K562 (cell line): ENCODE measurements at regions not wholly inside any gene's neighbourhood (a gene's known extent, or its start where the extent isn't known, plus 50 kb on each side); places are given as distances from the start of the nearest gene placed in this dataset.

Experiments used
- ATAC-seq: fragments of 200-7000 bp; cut with Tn5 transposase; 3 replicates; pipeline ENCODE4 v1.9.1; 2020; ENCODE audit warnings: moderate library complexity
- BruUV-seq: library from RNA; stranded (reverse); fragments of 400-500 nt; replicated peaks from 2 replicates; lab custom pipeline; 2021; lab: Mats Ljungman, UMichigan
- CTCF ChIA-PET: fragments of 300-600 bp; formaldehyde crosslinking; extraction: SDS; loops from one replicate; lab custom pipeline; 2021; ENCODE audit warnings: low intra/inter-chr PET ratio; lab: Yijun Ruan, JAX
- POLR2A ChIA-PET: fragments of 300-600, 350-650 bp; sonication (Branson Sonifier 250); formaldehyde crosslinking; extraction: SDS; loops from one replicate; lab custom pipeline; 2021; ENCODE audit warnings: antibody characterized with exemption, inconsistent platforms; lab: Yijun Ruan, JAX
- DNase-seq, 4 experiments: peaks; one replicate each; pipeline versions ENCODE4 v3.0.0 to v3.0.0-alpha.2; 2011 to 2018; ENCODE audit warnings: low spot score in 3 of 4, mixed read lengths in 3 of 4; ENCODE audit errors: extremely low read depth in 1 of 4
- FAIRE-seq: peaks from 2 replicates; lab custom pipeline; 2011; peaks lifted over from hg19 to GRCh38; lab: Jason Lieb, UNC
- H2AFZ ChIP-seq: 2 replicates; pipeline ENCODE4 v1.6.0; 2011; ENCODE audit warnings: low read depth, low read length, control low read depth, inconsistent platforms
- H3K27ac ChIP-seq: fragments of 200-600 bp; 3 replicates; pipeline ENCODE4 v1.8.0; 2011; ENCODE audit warnings: low read depth, mild to moderate bottlenecking, control low read depth, inconsistent platforms, low read length, moderate library complexity, mixed read lengths; ENCODE audit errors: extremely low read depth
- H3K27me3 ChIP-seq, 2 experiments: fragments of 300-600 bp in 1 of 2; 2 replicates in 1 of 2; 3 replicates in 1 of 2; pipeline versions ENCODE4 v1.6.0 to v1.8.0; 2011; ENCODE audit warnings: inconsistent platforms in 2 of 2, low read length in 2 of 2, mild to moderate bottlenecking in 1 of 2, mixed read lengths in 1 of 2, moderate library complexity in 1 of 2; ENCODE audit not compliant: control insufficient read depth in 2 of 2, insufficient read depth in 2 of 2
- H3K36me3 ChIP-seq: fragments of 300-600 bp; 3 replicates; pipeline ENCODE4 v1.8.0; 2011; ENCODE audit warnings: mild to moderate bottlenecking, low read length, inconsistent platforms; ENCODE audit not compliant: control insufficient read depth, insufficient read depth
- H3K4me1 ChIP-seq, 2 experiments: fragments of 200-600 bp in 1 of 2; replicated peaks in 1 of 2; 2 replicates in 1 of 2; 3 replicates in 1 of 2; pipeline versions ENCODE4 v1.5.1 to v1.8.0; 2011; ENCODE audit warnings: inconsistent platforms in 2 of 2, low read length in 2 of 2, mild to moderate bottlenecking in 1 of 2, mixed read lengths in 1 of 2, moderate library complexity in 1 of 2; ENCODE audit not compliant: control insufficient read depth in 2 of 2, insufficient read depth in 2 of 2
- H3K4me2 ChIP-seq: 2 replicates; pipeline ENCODE4 v1.6.1; 2011; ENCODE audit warnings: low read length, control low read depth, inconsistent platforms, mixed read lengths; ENCODE audit not compliant: insufficient read depth
- H3K4me3 ChIP-seq: fragments of 200-600 bp; sonication (generic), shearing (Covaris generic); 2 replicates; pipeline ENCODE4 v1.5.1; 2016; ENCODE audit warnings: control low read depth, inconsistent platforms
- H3K79me2 ChIP-seq: fragments of 200-600 bp; 3 replicates; pipeline ENCODE4 v1.8.0; 2011; ENCODE audit warnings: low read length, inconsistent platforms; ENCODE audit not compliant: control insufficient read depth, insufficient read depth
- H3K9ac ChIP-seq, 2 experiments: 2 replicates each; pipeline versions ENCODE4 v1.6.0 to v1.6.1; 2011; ENCODE audit warnings: low read depth in 2 of 2, low read length in 2 of 2, control low read depth in 1 of 2, inconsistent platforms in 1 of 2, mild to moderate bottlenecking in 1 of 2, mixed read lengths in 1 of 2; ENCODE audit not compliant: insufficient read depth in 1 of 2
- H3K9me1 ChIP-seq: one replicate; pipeline ENCODE4 v1.6.0; 2011; ENCODE audit warnings: inconsistent platforms, mild to moderate bottlenecking, low read length, moderate library complexity; ENCODE audit not compliant: control insufficient read depth, insufficient read depth
- H3K9me3 ChIP-seq: replicated peaks from 2 replicates; pipeline ENCODE4 v1.5.1; 2011; ENCODE audit warnings: low read depth, low read length, inconsistent platforms; ENCODE audit not compliant: control insufficient read depth, insufficient read depth
- H4K20me1 ChIP-seq: replicated peaks from 2 replicates; pipeline ENCODE4 v1.6.1; 2011; ENCODE audit warnings: low read length, inconsistent platforms, mixed read lengths; ENCODE audit not compliant: control insufficient read depth, insufficient read depth
- DNMT1 ChIP-seq: fragments of 450-650 bp; IDR thresholded peaks from 2 replicates; pipeline ENCODE4 v1.6.1; 2016; ENCODE audit warnings: antibody characterized with exemption, mild to moderate bottlenecking
- MLLT1 ChIP-seq, 2 experiments: fragments of 450-650 bp; IDR thresholded peaks; 2 replicates each; pipeline ENCODE4 v1.6.1; 2016
- ZBTB11 ChIP-seq, 3 experiments: fragments of 200-800 bp in 1 of 3; fragments of 250-450 bp in 1 of 3; fragments of 450-650 bp in 1 of 3; sonication (Bioruptor Pico) in 1 of 3; sonication (Bioruptor generic) in 1 of 3; formaldehyde crosslinking in 1 of 3; IDR thresholded peaks; 2 replicates each; pipeline versions ENCODE4 v1.6.1 to v1.8.0; 2016 to 2022; ENCODE audit warnings: mild to moderate bottlenecking in 2 of 3, missing genetic modification characterization in 2 of 3, missing compliant biosample characterization in 1 of 3, moderate library complexity in 1 of 3
- WGBS: fragments of 100-300 bp; shearing (Covaris generic); methylation state at CpG from one replicate; pipeline ENCODE4 v1.1.6; 2016; ENCODE audit warnings: low coverage, mixed read lengths; ENCODE audit not compliant: insufficient coverage; ENCODE audit errors: missing lambda C conversion rate; 5-methylcytosine and 5-hydroxymethylcytosine counted together
- in situ Hi-C: fragments of 300-500 bp; cut with MboI; formaldehyde crosslinking; loops from 4 replicates; pipeline ENCODE4 v1.15.0; 2018; ENCODE audit warnings: inconsistent platforms, mixed read lengths
- intact Hi-C: fragments of 100-400 bp; cut with micrococcal nuclease; formaldehyde crosslinking; loops from 2 replicates; pipeline ENCODE4 v1.14.2; 2022

- no peak for TF ChIP-seq MLLT1 (IDR thresholded peaks at IDR 0.05)
Observed at GRCh38 chr1:106814418-106814817, 242.1 kb upstream of the PRMT6 start (continued).

- 0 out of 2 replicates have a peak, but pooled peaks cover 1% of the 10 kb centered on the region for H3K9me3 ChIP-seq
- no TSS peak for BruUV-seq
- no peaks in the 10 kb centered on the region for H3K9me1 ChIP-seq
- intact Hi-C loops = no loop called here
- H4K20me1 ChIP-seq = no peaks in the 10 kb centered on the region
- no peaks in the 10 kb centered on the region for H3K79me2 ChIP-seq
- H3K36me3 ChIP-seq = no peaks in the 10 kb centered on the region
- POLR2A ChIA-PET = no interaction called here
- in situ Hi-C loops = no loop called here
- WGBS = 0% methylated on average over 1 of the region's 1 CpG
- CTCF ChIA-PET = no interaction called here
- no peak overlapping the region for H3K9ac ChIP-seq
- no peak overlapping the region for H3K27ac ChIP-seq
- DNase-seq (no peak), FAIRE-seq (no peak), ATAC-seq (no peak)
- no peak overlapping the region for H2AFZ ChIP-seq
- H3K4me2 ChIP-seq = no peak overlapping the region
- TF ChIP-seq ZBTB11 (CRISPR knock-in tag; IDR thresholded peaks at IDR 0.05) = peak in 1 of 3 experiments; percentile 58; a peak in 1 of 6 replicates
- no peak for TF ChIP-seq DNMT1
- no peaks in the 10 kb centered on the region for H3K4me1 ChIP-seq
- no peaks in the 10 kb centered on the region for H3K27me3 ChIP-seq
- no peak overlapping the region for H3K4me3 ChIP-seq
Observed at GRCh38 chr1:106817575-106817974, 238.9 kb upstream of the PRMT6 start.
